OCI-LY3 (cell line): ENCODE measurements at regions not wholly inside any gene's neighbourhood (a gene's known extent, or its start where the extent isn't known, plus 50 kb on each side); places are given as distances from the start of the nearest gene placed in this dataset.
A peak's percentile ranks its signal among the peaks of the same experiment; 100 is the strongest.
"Not testable (repeated sequence)": the region's sequence is repeated elsewhere in the genome, so short reads cannot be mapped to it uniquely, and the experiment has no call there.

Source experiments
- H2AFZ ChIP-seq: fragments of 200-600, 300-600 bp; shearing (Covaris generic); 2 replicates; pipeline ENCODE4 v1.6.0; 2014; ENCODE audit warnings: antibody characterized with exemption, low read depth, low read length
- H3K27ac ChIP-seq: fragments of 200-600, 300-600 bp; sonication (generic); 2 replicates; pipeline ENCODE4 v1.5.1; 2014; ENCODE audit warnings: mild to moderate bottlenecking, low read length, moderate library complexity, mixed read lengths
- H3K27me3 ChIP-seq: fragments of 200-600, 300-600 bp; sonication (generic); 2 replicates; pipeline ENCODE4 v1.6.1; 2014; ENCODE audit warnings: low read depth, low read length, mixed read lengths
- H3K36me3 ChIP-seq: fragments of 200-600, 300-600 bp; sonication (generic); replicated peaks from 2 replicates; pipeline ENCODE3; 2014; ENCODE audit warnings: low read depth, low read length, mixed read lengths
- H3K4me1 ChIP-seq: fragments of 300-600, 200-600 bp; sonication (generic); 2 replicates; pipeline ENCODE4 v1.6.1; 2014; ENCODE audit warnings: low read length, mixed read lengths
- H3K4me2 ChIP-seq: fragments of 200-600, 300-600 bp; sonication (generic); 2 replicates; pipeline ENCODE4 v1.6.1; 2014; ENCODE audit warnings: low read length, mixed read lengths
- H3K4me3 ChIP-seq: fragments of 300-600, 200-600 bp; sonication (generic); 2 replicates; pipeline ENCODE4 v1.5.1; 2014; ENCODE audit warnings: antibody characterized with exemption, mild to moderate bottlenecking, low read length, moderate library complexity
- H3K79me2 ChIP-seq: fragments of 300-600, 200-600 bp; shearing (Covaris generic); 2 replicates; pipeline ENCODE4 v1.6.1; 2014; ENCODE audit warnings: mild to moderate bottlenecking, low read length, mixed read lengths
- H3K9ac ChIP-seq: fragments of 300-600, 200-600 bp; shearing (Covaris generic); 2 replicates; pipeline ENCODE4 v1.6.0; 2014; ENCODE audit warnings: mild to moderate bottlenecking, low read length, moderate library complexity
- H3K9me3 ChIP-seq: fragments of 200-600, 300-600 bp; shearing (Covaris generic); 2 replicates; pipeline ENCODE4 v1.6.1; 2014; ENCODE audit warnings: low read length, mixed read lengths; ENCODE audit not compliant: insufficient read depth
- H4K20me1 ChIP-seq: fragments of 200-600, 300-600 bp; sonication (generic); 2 replicates; pipeline ENCODE4 v1.6.1; 2016; ENCODE audit warnings: low read length, mixed read lengths; ENCODE audit not compliant: insufficient read depth
- EZH2phosphoT487 ChIP-seq: fragments of 200-600 bp; shearing (Covaris generic); IDR thresholded peaks from 2 replicates; pipeline ENCODE4 v1.6.1; 2018; ENCODE audit warnings: antibody characterized with exemption, mixed run types, low read depth
- TF ChIP-seq, protein P1 (sequence below): fragments of 200-600, 300-600 bp; sonication (generic); IDR thresholded peaks from 2 replicates; pipeline ENCODE4 v1.5.1; 2014; ENCODE audit warnings: antibody characterized with exemption, low read length, low read depth

DNA sequence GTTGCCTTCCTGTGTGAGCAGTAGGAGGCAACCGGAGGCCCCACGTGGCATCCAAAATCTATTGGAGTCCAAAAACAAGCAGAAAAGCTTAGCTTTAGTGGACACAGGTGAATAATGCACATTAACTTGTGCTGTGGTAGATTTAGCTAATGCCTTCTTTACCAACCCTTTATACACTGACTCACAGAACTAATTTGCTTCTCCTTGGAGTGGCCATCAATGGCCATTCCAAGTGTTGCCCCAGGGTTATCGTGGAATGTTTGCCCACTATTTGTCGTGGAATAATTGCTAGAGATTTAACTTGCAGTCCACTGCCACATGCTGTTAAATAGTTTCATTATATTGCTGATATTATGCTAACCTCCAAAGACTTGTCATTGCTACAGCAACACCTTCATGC lies 729.1 kb downstream of the STPG2 start:
- Histone ChIP-seq H3K79me2 (no peaks in the 10 kb centered on the region), H4K20me1 (no peaks in the 10 kb centered on the region), H3K4me3 (no peak overlapping the region), H3K27ac (no peak overlapping the region), H3K4me1 (no peaks in the 10 kb centered on the region), H3K9me3 (no peaks in the 10 kb centered on the region), H3K27me3 (no peaks in the 10 kb centered on the region), H3K4me2 (no peak overlapping the region), H3K9ac (no peak overlapping the region), H2AFZ (no peak overlapping the region), H3K36me3 (no peaks in the 10 kb centered on the region)
- TF ChIP-seq, protein P1, sequence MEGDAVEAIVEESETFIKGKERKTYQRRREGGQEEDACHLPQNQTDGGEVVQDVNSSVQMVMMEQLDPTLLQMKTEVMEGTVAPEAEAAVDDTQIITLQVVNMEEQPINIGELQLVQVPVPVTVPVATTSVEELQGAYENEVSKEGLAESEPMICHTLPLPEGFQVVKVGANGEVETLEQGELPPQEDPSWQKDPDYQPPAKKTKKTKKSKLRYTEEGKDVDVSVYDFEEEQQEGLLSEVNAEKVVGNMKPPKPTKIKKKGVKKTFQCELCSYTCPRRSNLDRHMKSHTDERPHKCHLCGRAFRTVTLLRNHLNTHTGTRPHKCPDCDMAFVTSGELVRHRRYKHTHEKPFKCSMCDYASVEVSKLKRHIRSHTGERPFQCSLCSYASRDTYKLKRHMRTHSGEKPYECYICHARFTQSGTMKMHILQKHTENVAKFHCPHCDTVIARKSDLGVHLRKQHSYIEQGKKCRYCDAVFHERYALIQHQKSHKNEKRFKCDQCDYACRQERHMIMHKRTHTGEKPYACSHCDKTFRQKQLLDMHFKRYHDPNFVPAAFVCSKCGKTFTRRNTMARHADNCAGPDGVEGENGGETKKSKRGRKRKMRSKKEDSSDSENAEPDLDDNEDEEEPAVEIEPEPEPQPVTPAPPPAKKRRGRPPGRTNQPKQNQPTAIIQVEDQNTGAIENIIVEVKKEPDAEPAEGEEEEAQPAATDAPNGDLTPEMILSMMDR, result no peak
- TF ChIP-seq EZH2phosphoT487, result no peak

DNA sequence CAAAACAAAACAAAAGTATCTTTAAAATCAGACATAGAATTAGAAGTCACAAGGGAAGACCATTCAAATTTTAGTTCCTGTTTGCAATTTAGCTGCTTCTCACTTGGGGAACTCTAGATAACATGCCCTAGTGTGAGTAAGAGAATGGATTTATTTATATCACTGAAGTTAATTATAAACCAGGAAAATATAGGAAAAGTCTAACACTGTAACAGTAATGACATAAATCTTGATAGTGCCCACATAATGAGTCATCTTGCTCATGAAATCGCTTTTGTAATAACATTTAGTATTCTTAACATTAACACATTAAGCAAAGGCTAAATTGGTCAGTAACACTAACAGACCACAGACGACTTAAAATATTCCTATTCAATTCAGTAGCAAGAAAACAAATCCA lies 710.7 kb downstream of the STPG2 start:
- Histone ChIP-seq H3K27me3 (no peaks in the 10 kb centered on the region), H3K9ac (no peak overlapping the region), H3K4me2 (no peak overlapping the region), H2AFZ (no peak overlapping the region), H4K20me1 (no peaks in the 10 kb centered on the region), H3K4me3 (no peak overlapping the region), H3K4me1 (no peaks in the 10 kb centered on the region), H3K9me3 (no peaks in the 10 kb centered on the region), H3K79me2 (no peaks in the 10 kb centered on the region), H3K27ac (no peak overlapping the region), H3K36me3 (no peaks in the 10 kb centered on the region)
- TF ChIP-seq EZH2phosphoT487, result no peak
- TF ChIP-seq, protein P1, result no peak

DNA sequence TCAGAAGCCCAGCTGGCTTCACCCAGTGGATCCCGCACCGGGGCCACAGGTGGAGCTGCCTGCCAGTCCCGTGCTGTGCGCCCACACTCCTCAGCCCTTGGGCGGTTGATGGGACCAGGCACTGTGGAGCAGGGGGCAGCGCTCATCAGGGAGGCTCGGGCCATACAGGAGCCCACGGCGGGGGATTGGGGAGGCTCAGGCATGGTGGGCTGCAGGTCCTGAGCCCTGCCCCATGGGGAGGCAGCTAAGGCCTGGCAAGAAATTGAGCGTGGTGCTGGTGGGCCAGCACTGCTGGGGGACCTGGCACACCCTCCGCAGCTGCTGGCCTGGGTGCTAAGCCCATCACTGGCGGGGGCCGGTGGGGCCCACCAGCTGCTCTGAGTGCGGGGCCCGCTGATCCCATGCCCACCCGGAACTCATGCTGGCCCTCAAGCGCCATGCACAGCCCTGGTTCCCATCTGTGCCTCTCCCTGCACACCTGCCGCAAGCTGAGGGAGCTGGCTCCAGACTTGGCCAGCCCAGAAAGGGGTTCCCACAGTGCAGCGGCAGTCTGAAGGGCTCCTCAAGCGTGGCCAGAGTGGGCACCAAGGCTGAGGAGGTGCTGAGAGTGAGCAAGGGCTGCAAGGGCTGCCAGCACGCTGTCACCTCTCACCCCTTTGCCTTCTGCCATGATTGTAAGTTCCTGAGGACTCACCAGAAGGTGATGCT lies 705.1 kb downstream of the STPG2 start:
- TF ChIP-seq, protein P1, result peak; percentile 16; the same call in 1 of the 2 replicates
- not testable (repeated sequence) for H3K4me3 ChIP-seq, H3K4me1 ChIP-seq, H3K36me3 ChIP-seq, H3K9me3 ChIP-seq, H3K27ac ChIP-seq, H2AFZ ChIP-seq, H4K20me1 ChIP-seq, H3K27me3 ChIP-seq, H3K9ac ChIP-seq, H3K79me2 ChIP-seq, H3K4me2 ChIP-seq

DNA sequence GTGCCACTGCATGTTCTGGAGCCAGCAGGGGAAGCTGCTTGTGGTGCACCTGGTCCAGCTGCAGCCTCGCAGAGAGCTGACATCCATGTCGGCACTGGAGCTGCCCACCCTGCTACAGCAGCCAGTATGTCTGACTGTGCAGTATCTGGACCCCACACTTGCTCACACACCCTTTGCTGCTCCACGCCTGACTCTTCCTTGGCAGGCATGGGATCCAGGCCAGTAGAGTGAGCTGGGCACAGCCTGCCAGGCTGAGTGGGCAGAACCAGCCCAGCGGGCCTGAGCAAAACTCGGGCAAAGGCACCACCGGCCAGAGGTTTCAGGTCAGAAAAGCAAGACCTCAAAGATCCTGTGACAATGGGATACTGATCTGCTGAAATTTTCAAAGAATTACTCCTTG lies 690.1 kb downstream of the STPG2 start:
- no peak overlapping the region for H2AFZ ChIP-seq
- H3K27ac ChIP-seq, result no peak overlapping the region
- H3K36me3 ChIP-seq, result no peaks in the 10 kb centered on the region
- H3K27me3 ChIP-seq, result no peaks in the 10 kb centered on the region
- TF ChIP-seq, protein P1, result no peak
- no peak for TF ChIP-seq EZH2phosphoT487
- H3K79me2 ChIP-seq, result no peaks in the 10 kb centered on the region
- no peaks in the 10 kb centered on the region for H3K9me3 ChIP-seq
- H3K4me3 ChIP-seq, result no peak overlapping the region
- no peaks in the 10 kb centered on the region for H3K4me1 ChIP-seq
- H3K4me2 ChIP-seq, result no peak overlapping the region
- H4K20me1 ChIP-seq, result no peaks in the 10 kb centered on the region
- H3K9ac ChIP-seq, result no peak overlapping the region
